HG02981 (cell line): ENCODE measurements at regions not wholly inside any gene's neighbourhood (a gene's known extent, or its start where the extent isn't known, plus 50 kb on each side); places are given as distances from the start of the nearest gene placed in this dataset.
"Not testable (repeated sequence)": the region's sequence is repeated elsewhere in the genome, so short reads cannot be mapped to it uniquely, and the experiment has no call there.

Experiments used
- ATAC-seq: cut with Tn5 transposase; IDR thresholded peaks from one replicate; pipeline ENCODE4 v1.9.1; 2021; ENCODE audit warnings: mild to moderate bottlenecking, moderate library complexity; ENCODE audit not compliant: unreplicated experiment

GRCh38 chr2:17363846-17364245 lies 154.4 kb downstream of the RAD51AP2 start:
- no peak for ATAC-seq

- ATAC-seq, result peak; percentile 48
Measured at GRCh38 chr2:17362956-17363355, 155.3 kb downstream of the RAD51AP2 start.

GRCh38 chr2:17355608-17356329 lies 162.5 kb downstream of the RAD51AP2 start:
- ATAC-seq, result peak; percentile 91

GRCh38 chr2:17353263-17353662 lies 165.0 kb downstream of the RAD51AP2 start:
- no peak for ATAC-seq

- not testable (repeated sequence) for ATAC-seq
Measured at GRCh38 chr2:17342692-17343091, 175.5 kb downstream of the RAD51AP2 start.

- ATAC-seq, result no peak
Measured at GRCh38 chr2:17337507-17337906, 180.7 kb downstream of the RAD51AP2 start.

- no peak for ATAC-seq
Measured at GRCh38 chr2:17336458-17336857, 181.8 kb downstream of the RAD51AP2 start.

GRCh38 chr2:17334300-17334699 lies 183.9 kb downstream of the RAD51AP2 start:
- ATAC-seq, result no peak

GRCh38 chr2:17331636-17332035 lies 186.6 kb downstream of the RAD51AP2 start:
- no peak for ATAC-seq

- ATAC-seq, result no peak
Measured at GRCh38 chr2:17328161-17328560, 190.1 kb downstream of the RAD51AP2 start.

- no peak for ATAC-seq
Measured at GRCh38 chr2:17327649-17328048, 190.6 kb downstream of the RAD51AP2 start.

GRCh38 chr2:17326717-17327116 lies 191.5 kb downstream of the RAD51AP2 start:
- no peak for ATAC-seq

GRCh38 chr2:17323697-17324096 lies 194.5 kb downstream of the RAD51AP2 start:
- ATAC-seq, result no peak

GRCh38 chr2:17322461-17322860 lies 195.8 kb downstream of the RAD51AP2 start:
- no peak for ATAC-seq

- no peak for ATAC-seq
Measured at GRCh38 chr2:17319090-17319489, 199.2 kb downstream of the RAD51AP2 start.

GRCh38 chr2:17318013-17318412 lies 200.2 kb downstream of the RAD51AP2 start:
- ATAC-seq, result no peak

- no peak for ATAC-seq
Measured at GRCh38 chr2:17317439-17317976, 200.7 kb downstream of the RAD51AP2 start.

- ATAC-seq, result no peak
Measured at GRCh38 chr2:17313261-17313660, 205.0 kb downstream of the RAD51AP2 start.

- ATAC-seq, result no peak
Measured at GRCh38 chr2:17311771-17312511, 206.3 kb downstream of the RAD51AP2 start.

GRCh38 chr2:17311106-17311619 lies 207.1 kb downstream of the RAD51AP2 start:
- ATAC-seq, result no peak

- peak; percentile 83 for ATAC-seq
Measured at GRCh38 chr2:17309741-17310339, 208.4 kb downstream of the RAD51AP2 start.
